MM.1S (cell line): ENCODE measurements at regions not wholly inside any gene's neighbourhood (a gene's known extent, or its start where the extent isn't known, plus 50 kb on each side); places are given as distances from the start of the nearest gene placed in this dataset.

Experiments
- CTCF ChIP-seq: fragments of 300-600 bp; sonication (generic); IDR thresholded peaks from 2 replicates; pipeline ENCODE4 v1.5.1; 2016; ENCODE audit warnings: antibody characterized with exemption, low read length, mixed read lengths
- EZH2 ChIP-seq: fragments of 300-600 bp; sonication (generic); optimal IDR thresholded peaks from 2 replicates; pipeline ENCODE3; 2017; ENCODE audit warnings: low read depth, mild to moderate bottlenecking, antibody characterized with exemption, low read length, mixed read lengths

GRCh38 chr16:85421338-85422195, 191.6 kb upstream of the GSE1 start:
- TF ChIP-seq CTCF (no peak), EZH2 (no peak)
